ENCODE measurements at regions not wholly inside any gene's neighbourhood (a gene's known extent, or its start where the extent isn't known, plus 50 kb on each side); places are given as distances from the start of the nearest gene placed in this dataset.
A peak's percentile ranks its signal among the peaks of the same experiment; 100 is the strongest.

- DNase-seq: no peak
- no peaks in the 10 kb centered on the region for H3K27me3 ChIP-seq (ENCODE audit: low read depth)
- H3K36me3 ChIP-seq: no peaks in the 10 kb centered on the region
- intact Hi-C loops (cut with DNase I): no loop called here
- no peak for ATAC-seq
- TF ChIP-seq CTCF (IDR thresholded peaks at IDR 0.05): no peak
- H3K27ac ChIP-seq: no peak overlapping the region
- H3K4me1 ChIP-seq: no peaks in the 10 kb centered on the region
- no peak overlapping the region for H3K4me3 ChIP-seq
- H3K9me3 ChIP-seq: no peaks in the 10 kb centered on the region
These were observed 140.1 kb upstream of the PARP11 start for GRCh38 chr12:4012977-4013968.

- intact Hi-C loops (cut with DNase I): no loop called here
- peak overlapping the region; percentile 75 for H3K27ac ChIP-seq
These were observed 138.9 kb upstream of the PARP11 start for GRCh38 chr12:4012073-4012472.

DNA sequence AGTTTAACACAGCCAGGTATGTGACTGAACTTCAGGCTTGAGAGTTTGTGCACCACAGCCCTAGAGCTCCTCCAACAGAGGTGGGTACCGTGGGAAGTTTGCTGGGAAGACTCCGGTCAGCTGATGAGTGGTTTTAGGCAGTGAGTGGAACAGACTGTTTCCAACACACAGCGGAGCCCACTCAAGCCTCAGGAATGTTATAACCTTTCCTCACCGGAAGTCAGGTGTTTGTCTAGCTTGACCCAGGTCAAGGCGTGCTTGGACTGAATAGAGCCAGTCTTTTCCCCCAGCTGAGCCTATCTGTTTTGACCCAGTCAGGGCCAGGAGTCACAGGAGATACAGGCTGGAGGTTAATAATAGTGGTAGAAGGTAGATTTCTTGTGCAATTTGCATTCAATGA is 138.4 kb upstream of the PARP11 start:
- intact Hi-C loops (cut with DNase I): no loop called here
- H3K27ac ChIP-seq: peak overlapping the region; percentile 75
- ATAC-seq (peak; percentile 94), DNase-seq (peak; percentile 71)
- H3K36me3 ChIP-seq: no peaks in the 10 kb centered on the region
- no peaks in the 10 kb centered on the region for H3K9me3 ChIP-seq
- no peaks in the 10 kb centered on the region for H3K27me3 ChIP-seq (ENCODE audit: low read depth)
- TF ChIP-seq CTCF (IDR thresholded peaks at IDR 0.05): no peak
- no peaks in the 10 kb centered on the region for H3K4me1 ChIP-seq
- H3K4me3 ChIP-seq: no peak overlapping the region

More at GRCh38 chr12:4012073-4012472, 138.9 kb upstream of the PARP11 start:
- H3K9me3 ChIP-seq: no peaks in the 10 kb centered on the region
- no peaks in the 10 kb centered on the region for H3K4me1 ChIP-seq
- ATAC-seq (no peak), DNase-seq (no peak)
- H3K4me3 ChIP-seq: no peak overlapping the region
- H3K36me3 ChIP-seq: no peaks in the 10 kb centered on the region
- TF ChIP-seq CTCF (IDR thresholded peaks at IDR 0.05): no peak
- no peaks in the 10 kb centered on the region for H3K27me3 ChIP-seq (ENCODE audit: low read depth)

- Histone ChIP-seq H3K9me3 (no peaks in the 10 kb centered on the region), H3K27ac (no peak overlapping the region), H3K36me3 (no peaks in the 10 kb centered on the region), H3K4me1 (no peaks in the 10 kb centered on the region), H3K27me3 (ENCODE audit: low read depth) (no peaks in the 10 kb centered on the region), H3K4me3 (no peak overlapping the region)
- ATAC-seq: peak in 1 of 2 donors; percentile 24
- DNase-seq: no peak
- no peak for TF ChIP-seq CTCF (IDR thresholded peaks at IDR 0.05)
- intact Hi-C loops (cut with DNase I): no loop called here
These were observed 136.9 kb upstream of the PARP11 start for GRCh38 chr12:4009979-4010704.

DNA sequence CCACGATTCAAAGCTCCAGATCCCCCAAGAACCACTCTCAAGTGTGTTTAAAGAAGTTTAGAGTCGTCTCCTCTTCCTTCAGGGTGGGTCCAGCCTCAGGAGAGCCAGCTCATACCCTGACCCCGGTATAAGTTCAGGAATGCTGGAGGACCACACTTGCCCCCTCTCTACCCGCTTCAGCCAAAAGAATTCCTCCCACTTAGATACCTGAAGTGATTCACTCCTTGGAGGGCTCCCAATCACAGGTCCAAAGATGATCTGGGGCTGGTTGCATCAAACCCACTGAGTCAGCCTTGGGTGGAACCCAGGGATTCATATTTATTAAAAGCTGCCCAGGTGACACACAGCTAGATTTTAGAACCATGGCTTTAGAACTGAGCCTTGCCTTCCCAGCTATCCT is 133.5 kb upstream of the PARP11 start:
- Histone ChIP-seq H3K4me3 (no peak overlapping the region), H3K36me3 (no peaks in the 10 kb centered on the region), H3K27ac (no peak overlapping the region), H3K27me3 (ENCODE audit: low read depth) (no peaks in the 10 kb centered on the region), H3K4me1 (no peaks in the 10 kb centered on the region), H3K9me3 (no peaks in the 10 kb centered on the region)
- intact Hi-C loops (cut with DNase I): no loop called here
- DNase-seq (no peak), ATAC-seq (no peak)
- no peak for TF ChIP-seq CTCF (IDR thresholded peaks at IDR 0.05)
